DOHH2 (cell line): ENCODE measurements at regions not wholly inside any gene's neighbourhood (a gene's known extent, or its start where the extent isn't known, plus 50 kb on each side); places are given as distances from the start of the nearest gene placed in this dataset.

ENCODE experiments used
- H3F3A ChIP-seq: fragments of 200-600 bp; sonication (generic), shearing (Covaris generic); 2 replicates; pipeline ENCODE4 v1.6.0; 2016; ENCODE audit warnings: antibody characterized with exemption, mild to moderate bottlenecking; ENCODE audit not compliant: control insufficient read depth, insufficient read depth
- H3K27ac ChIP-seq: fragments of 200-600 bp; sonication (generic); 2 replicates; pipeline ENCODE4 v1.5.1; 2014; ENCODE audit warnings: low read depth, mild to moderate bottlenecking, low read length, moderate library complexity
- H3K27me3 ChIP-seq: fragments of 200-600 bp; sonication (generic); 2 replicates; pipeline ENCODE4 v1.6.1; 2014; ENCODE audit warnings: mild to moderate bottlenecking, low read length, mixed read lengths; ENCODE audit not compliant: control insufficient read depth
- H3K36me3 ChIP-seq: fragments of 200-600 bp; sonication (generic); 2 replicates; pipeline ENCODE4 v1.6.1; 2014; ENCODE audit warnings: mild to moderate bottlenecking, low read length, moderate library complexity, mixed read lengths; ENCODE audit not compliant: control insufficient read depth
- H3K4me1 ChIP-seq: fragments of 200-600 bp; sonication (generic); 2 replicates; pipeline ENCODE4 v1.6.1; 2014; ENCODE audit warnings: mild to moderate bottlenecking, low read length, mixed read lengths; ENCODE audit not compliant: control insufficient read depth
- H3K4me2 ChIP-seq: fragments of 200-600 bp; sonication (generic); 2 replicates; pipeline ENCODE4 v1.6.0; 2014; ENCODE audit warnings: mild to moderate bottlenecking, low read length, moderate library complexity
- H3K4me3 ChIP-seq: fragments of 200-600 bp; sonication (generic); 2 replicates; pipeline ENCODE4 v1.5.1; 2014; ENCODE audit warnings: mild to moderate bottlenecking, low read length, mixed read lengths
- H3K79me2 ChIP-seq: fragments of 200-600 bp; sonication (generic); 2 replicates; pipeline ENCODE4 v1.6.1; 2014; ENCODE audit warnings: mild to moderate bottlenecking, low read length, mixed read lengths; ENCODE audit not compliant: control insufficient read depth
- H3K9me2 ChIP-seq: fragments of 200-600 bp; sonication (generic); replicated peaks from 2 replicates; pipeline ENCODE4 v1.6.1; 2014; ENCODE audit warnings: mild to moderate bottlenecking, low read length, mixed read lengths; ENCODE audit not compliant: control insufficient read depth
- H3K9me3 ChIP-seq: fragments of 200-600 bp; sonication (generic); 2 replicates; pipeline ENCODE4 v1.6.1; 2014; ENCODE audit warnings: antibody characterized with exemption, low read length, mixed read lengths; ENCODE audit not compliant: control insufficient read depth, insufficient read depth
- H4K20me1 ChIP-seq: fragments of 200-600 bp; sonication (generic); 2 replicates; pipeline ENCODE4 v1.6.0; 2014; ENCODE audit warnings: low read depth, mild to moderate bottlenecking, antibody characterized with exemption, low read length, moderate library complexity; ENCODE audit not compliant: control insufficient read depth, insufficient read depth
- CTCF ChIP-seq: fragments of 200-600 bp; sonication (generic); IDR thresholded peaks from one replicate; pipeline ENCODE4 v1.5.1; 2014; ENCODE audit warnings: antibody characterized with exemption, mild to moderate bottlenecking, low read depth, low read length; ENCODE audit not compliant: poor library complexity, severe bottlenecking
- EZH2phosphoT487 ChIP-seq: fragments of 200-600 bp; sonication (generic); IDR thresholded peaks from 2 replicates; pipeline ENCODE4 v1.6.1; 2017; ENCODE audit warnings: borderline replicate concordance, mild to moderate bottlenecking, antibody characterized with exemption, low read length, moderate library complexity, mixed read lengths

GRCh38 chr6:76839505-76839904, 623.8 kb downstream of the HTR1B start:
- Histone ChIP-seq H3F3A (no peaks in the 10 kb centered on the region), H3K36me3 (no peaks in the 10 kb centered on the region), H4K20me1 (no peaks in the 10 kb centered on the region), H3K27me3 (no peaks in the 10 kb centered on the region), H3K4me2 (no peak overlapping the region), H3K79me2 (no peaks in the 10 kb centered on the region), H3K9me3 (no peaks in the 10 kb centered on the region), H3K27ac (no peak overlapping the region), H3K9me2 (no peaks in the 10 kb centered on the region), H3K4me1 (no peaks in the 10 kb centered on the region), H3K4me3 (no peak overlapping the region)
- TF ChIP-seq EZH2phosphoT487 (no peak), CTCF (no peak)

- TF ChIP-seq EZH2phosphoT487 (no peak), CTCF (no peak)
- H3K9me2 ChIP-seq, result no peaks in the 10 kb centered on the region
These were observed 625.7 kb downstream of the HTR1B start for GRCh38 chr6:76837564-76837963.

GRCh38 chr6:76835695-76836094, 627.6 kb downstream of the HTR1B start:
- Histone ChIP-seq H3K9me3 (no peaks in the 10 kb centered on the region), H4K20me1 (no peaks in the 10 kb centered on the region), H3F3A (no peaks in the 10 kb centered on the region), H3K36me3 (no peaks in the 10 kb centered on the region), H3K79me2 (no peaks in the 10 kb centered on the region), H3K27ac (no peak overlapping the region), H3K4me3 (no peak overlapping the region), H3K4me1 (no peaks in the 10 kb centered on the region), H3K4me2 (no peak overlapping the region), H3K27me3 (no peaks in the 10 kb centered on the region), H3K9me2 (no peaks in the 10 kb centered on the region)
- no peak for TF ChIP-seq CTCF
- no peak for TF ChIP-seq EZH2phosphoT487

More at GRCh38 chr6:76837564-76837963, 625.7 kb downstream of the HTR1B start:
- Histone ChIP-seq H3K36me3 (no peaks in the 10 kb centered on the region), H3K4me3 (no peak overlapping the region), H3K9me3 (no peaks in the 10 kb centered on the region), H3K27ac (no peak overlapping the region), H3F3A (no peaks in the 10 kb centered on the region), H4K20me1 (no peaks in the 10 kb centered on the region), H3K4me1 (no peaks in the 10 kb centered on the region), H3K79me2 (no peaks in the 10 kb centered on the region), H3K4me2 (no peak overlapping the region), H3K27me3 (no peaks in the 10 kb centered on the region)

- Histone ChIP-seq H4K20me1 (no peaks in the 10 kb centered on the region), H3K4me2 (no peak overlapping the region), H3K36me3 (no peaks in the 10 kb centered on the region), H3K27ac (no peak overlapping the region), H3K27me3 (no peaks in the 10 kb centered on the region), H3K4me1 (no peaks in the 10 kb centered on the region), H3K79me2 (no peaks in the 10 kb centered on the region), H3K4me3 (no peak overlapping the region), H3K9me3 (no peaks in the 10 kb centered on the region), H3F3A (no peaks in the 10 kb centered on the region), H3K9me2 (no peaks in the 10 kb centered on the region)
- TF ChIP-seq EZH2phosphoT487 (no peak), CTCF (no peak)
These were observed 628.0 kb downstream of the HTR1B start for GRCh38 chr6:76835293-76835692.
